ENCODE measurements at regions not wholly inside any gene's neighbourhood (a gene's known extent, or its start where the extent isn't known, plus 50 kb on each side); places are given as distances from the start of the nearest gene placed in this dataset.

DNA sequence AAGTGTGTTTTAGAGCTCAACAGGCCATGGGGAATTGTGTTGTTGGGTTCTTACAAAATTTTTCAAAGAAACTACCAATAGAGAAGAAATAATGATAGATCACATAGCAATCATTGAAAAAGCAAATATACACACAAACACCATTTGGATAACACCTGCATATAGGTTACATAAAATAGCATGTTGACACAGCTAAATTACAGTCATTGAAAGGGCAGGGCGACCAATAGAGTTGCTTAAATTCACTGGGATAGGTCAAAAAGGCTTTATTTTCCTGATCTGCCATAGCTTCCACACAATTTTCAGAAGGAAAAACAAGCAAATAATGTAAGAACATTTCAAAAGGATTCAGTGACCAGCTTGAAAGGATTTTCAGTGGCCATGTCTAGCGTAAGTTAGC lies 57.9 kb upstream of the FGGY start (continued):
- TF ChIP-seq, protein P1, sequence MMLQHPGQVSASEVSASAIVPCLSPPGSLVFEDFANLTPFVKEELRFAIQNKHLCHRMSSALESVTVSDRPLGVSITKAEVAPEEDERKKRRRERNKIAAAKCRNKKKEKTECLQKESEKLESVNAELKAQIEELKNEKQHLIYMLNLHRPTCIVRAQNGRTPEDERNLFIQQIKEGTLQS (IDR thresholded peaks at IDR 0.05; ENCODE audit: insufficient read depth, low read depth, low read length), result no peak
- TF ChIP-seq SRF (IDR thresholded peaks at IDR 0.05; ENCODE audit: low read depth, low read length) (no peak), SIX5 (IDR thresholded peaks at IDR 0.05; ENCODE audit: low read depth, low read length) (no peak)

Data from H1 (cell line).